NCI-H146 treated with DMSO at 0.1 percent for 48 hours (cell line): ENCODE measurements at regions not wholly inside any gene's neighbourhood (a gene's known extent, or its start where the extent isn't known, plus 50 kb on each side); places are given as distances from the start of the nearest gene placed in this dataset.
"Not testable (repeated sequence)": the region's sequence is repeated elsewhere in the genome, so short reads cannot be mapped to it uniquely, and the experiment has no call there.

ENCODE experiments used
- DNase-seq: peaks from one replicate; lab custom pipeline; 2025; ENCODE audit not compliant: unreplicated experiment; lab: John Stamatoyannopoulos, UW

DNA sequence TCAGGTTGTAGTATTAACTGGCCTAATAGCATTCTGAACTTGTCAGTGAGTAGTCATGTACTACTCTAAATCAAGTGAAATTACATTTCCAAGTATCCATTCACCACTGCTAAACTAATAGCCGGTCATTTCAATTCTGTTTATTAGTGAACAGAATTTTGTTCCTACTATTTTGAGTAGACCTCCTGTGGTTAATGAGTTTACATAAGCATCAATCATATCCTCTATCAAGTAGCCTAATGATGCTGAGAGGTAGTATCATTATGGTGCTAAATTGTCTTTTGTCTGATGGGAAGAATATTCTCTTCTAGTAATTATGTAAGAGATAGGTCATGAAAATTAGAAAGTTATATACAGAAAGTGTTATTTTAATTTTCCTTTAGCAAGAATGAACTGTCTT is 602.8 kb downstream of the KCNT2 start:
- DNase-seq = no peak

GRCh38 chr1:196004388-196004787 is 603.9 kb downstream of the KCNT2 start:
- not testable (repeated sequence) for DNase-seq

- DNase-seq = no peak
These were observed 605.3 kb downstream of the KCNT2 start for GRCh38 chr1:196002906-196003305.

DNA sequence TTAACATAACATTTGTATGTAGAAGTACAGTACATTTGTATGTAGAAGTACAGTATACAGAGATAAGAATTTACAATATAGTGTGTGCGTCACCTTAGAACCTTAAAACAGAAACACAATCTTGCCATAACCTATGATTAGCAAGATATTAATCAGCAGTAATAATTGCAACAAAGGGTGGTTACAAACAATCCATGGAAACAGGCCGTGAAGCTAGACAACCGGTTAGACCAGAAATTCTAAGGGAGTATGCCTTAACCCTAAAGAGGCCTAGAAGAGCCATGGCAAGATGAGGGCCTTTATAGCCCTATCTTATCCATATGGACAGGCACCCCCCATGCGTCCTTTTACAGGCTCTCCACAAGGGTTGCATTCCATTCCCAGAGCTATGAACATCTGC is 605.9 kb downstream of the KCNT2 start:
- not testable (repeated sequence) for DNase-seq

DNA sequence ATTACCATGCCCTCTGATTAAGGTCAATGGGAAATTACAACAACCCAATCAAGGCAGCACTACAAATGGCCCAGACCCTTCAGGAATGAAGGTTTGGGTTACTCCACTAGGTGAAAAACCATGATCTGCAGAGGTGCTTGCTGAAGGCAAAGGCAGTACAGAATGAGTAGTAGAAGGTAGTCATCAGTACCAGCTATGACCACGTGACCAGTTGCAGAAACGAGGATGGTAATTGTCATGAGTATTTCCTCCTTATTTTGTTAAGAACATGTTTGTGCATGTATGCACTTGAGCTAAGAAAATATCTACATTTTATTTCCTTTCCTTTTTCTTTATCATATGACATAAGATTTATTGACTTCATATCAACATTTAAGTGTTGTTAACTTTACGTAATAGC is 607.1 kb downstream of the KCNT2 start:
- DNase-seq = no peak

DNA sequence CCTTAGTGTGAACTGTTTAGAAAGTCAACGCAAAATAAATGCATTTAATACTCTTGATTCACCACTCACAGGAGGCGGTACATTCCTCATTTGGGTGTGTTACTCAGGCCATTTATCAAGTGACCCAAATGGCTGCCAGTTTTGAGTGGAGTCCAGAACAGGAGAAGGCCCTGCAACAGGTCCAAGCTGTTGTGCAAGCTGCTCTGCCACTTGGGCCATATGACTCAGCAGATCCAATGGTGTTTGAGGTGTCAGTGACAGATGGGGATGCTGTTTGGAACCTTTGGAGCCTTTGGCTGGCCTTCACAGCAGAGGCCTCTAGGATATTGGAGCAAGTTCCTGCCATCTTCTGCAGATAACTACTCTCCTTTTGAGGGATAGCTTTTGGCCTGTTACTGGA is 609.2 kb downstream of the KCNT2 start:
- no peak for DNase-seq

GRCh38 chr1:195981448-195982139 is 626.6 kb downstream of the KCNT2 start:
- DNase-seq = no peak

GRCh38 chr1:195979646-195980045 is 628.6 kb downstream of the KCNT2 start:
- DNase-seq = no peak

DNA sequence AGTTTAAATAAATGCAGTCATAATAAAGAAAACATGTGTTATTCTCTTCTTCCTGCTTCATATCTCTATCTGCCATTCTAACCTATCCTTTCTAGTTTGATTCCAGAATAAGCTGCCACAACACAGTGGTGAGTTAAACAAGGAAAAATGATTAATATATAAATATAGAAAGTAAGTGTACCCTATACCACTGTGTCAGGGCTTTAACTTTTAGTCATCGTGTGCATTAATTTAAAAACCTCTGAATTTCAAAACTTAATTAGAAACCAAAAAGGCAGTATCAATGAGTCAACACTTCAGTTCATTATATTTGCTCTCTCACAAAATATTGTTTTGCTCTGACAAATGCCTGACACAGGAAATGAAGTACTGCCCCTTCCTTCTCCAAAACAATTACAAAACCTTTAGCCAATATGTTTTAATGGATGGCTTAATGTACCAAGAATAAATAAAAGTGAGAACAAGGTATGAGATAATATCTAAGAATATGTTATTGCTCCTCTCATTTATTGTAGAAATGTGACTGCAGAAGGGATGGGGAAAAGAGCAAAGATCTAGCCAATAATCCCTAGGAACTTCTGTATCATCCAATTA is 634.8 kb downstream of the KCNT2 start:
- no peak for DNase-seq

- no peak for DNase-seq
These were observed 636.7 kb downstream of the KCNT2 start for GRCh38 chr1:195971589-195971988.

- no peak for DNase-seq
These were observed 638.0 kb downstream of the KCNT2 start for GRCh38 chr1:195970209-195970608.

DNA sequence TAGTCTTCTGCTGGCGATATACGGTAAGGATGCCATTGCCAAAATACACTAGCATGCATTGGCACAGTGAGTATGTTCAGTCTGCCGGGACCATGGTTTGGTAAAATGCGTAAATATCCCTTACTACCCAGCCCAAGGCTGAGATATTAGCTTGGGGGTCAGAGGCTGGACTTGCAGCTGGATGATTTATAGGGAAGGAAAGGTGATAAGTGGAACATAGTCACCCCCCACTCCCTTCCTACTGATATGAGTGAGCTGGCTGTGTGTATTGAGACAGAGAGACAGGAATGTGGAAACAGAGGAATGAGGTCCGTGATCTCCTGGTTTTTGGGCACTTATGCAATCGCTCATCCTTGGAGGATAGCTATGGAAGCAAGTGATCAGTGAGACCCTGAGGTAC is 642.8 kb downstream of the KCNT2 start:
- DNase-seq = no peak

- DNase-seq = no peak
These were observed 643.2 kb downstream of the KCNT2 start for GRCh38 chr1:195965036-195965435.

GRCh38 chr1:195964516-195964915 is 643.7 kb downstream of the KCNT2 start:
- DNase-seq = no peak

- no peak for DNase-seq
These were observed 646.2 kb downstream of the KCNT2 start for GRCh38 chr1:195962051-195962450.

- DNase-seq = no peak
These were observed 647.7 kb downstream of the KCNT2 start for GRCh38 chr1:195960580-195960979.

GRCh38 chr1:195958131-195958530 is 650.1 kb downstream of the KCNT2 start:
- no peak for DNase-seq

DNA sequence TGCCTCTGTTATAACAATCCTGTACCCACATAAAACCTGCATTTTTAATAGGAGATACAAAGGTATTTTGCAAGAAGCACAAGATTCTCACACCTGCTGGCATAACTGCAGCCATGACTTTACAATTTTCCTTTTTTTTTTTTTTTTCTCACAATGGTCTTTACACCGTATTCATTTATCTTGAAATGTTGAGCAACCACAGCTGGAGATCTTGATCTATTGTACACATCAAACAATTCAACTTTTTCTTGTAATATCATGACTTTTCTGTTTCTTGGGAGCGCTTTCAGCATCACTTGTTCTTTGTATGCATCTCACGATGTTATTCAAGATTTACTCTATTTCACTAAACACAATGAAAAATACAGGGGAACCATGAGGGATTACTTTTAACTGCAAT is 651.4 kb downstream of the KCNT2 start:
- no peak for DNase-seq

- DNase-seq = no peak
These were observed 653.4 kb downstream of the KCNT2 start for GRCh38 chr1:195954848-195955247.

DNA sequence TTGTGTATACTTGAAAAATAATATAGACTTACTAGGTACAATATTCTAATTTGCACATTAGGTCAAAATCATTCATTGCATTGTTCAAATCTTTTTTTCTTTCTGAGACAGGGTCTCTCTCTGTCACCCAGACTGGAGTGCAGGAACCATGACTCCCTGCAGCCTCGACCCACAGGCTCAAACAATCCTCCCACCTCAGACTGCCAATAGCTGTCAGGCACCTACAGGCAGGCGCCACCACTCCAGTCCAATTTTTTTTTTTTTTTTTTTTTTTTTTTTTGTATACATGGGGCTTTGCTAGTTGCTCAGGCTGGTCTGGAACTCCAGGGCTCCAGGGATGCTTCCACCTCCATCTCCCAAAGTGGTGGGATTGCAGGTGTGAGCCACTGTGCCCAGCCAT is 656.9 kb downstream of the KCNT2 start:
- DNase-seq = no peak

DNA sequence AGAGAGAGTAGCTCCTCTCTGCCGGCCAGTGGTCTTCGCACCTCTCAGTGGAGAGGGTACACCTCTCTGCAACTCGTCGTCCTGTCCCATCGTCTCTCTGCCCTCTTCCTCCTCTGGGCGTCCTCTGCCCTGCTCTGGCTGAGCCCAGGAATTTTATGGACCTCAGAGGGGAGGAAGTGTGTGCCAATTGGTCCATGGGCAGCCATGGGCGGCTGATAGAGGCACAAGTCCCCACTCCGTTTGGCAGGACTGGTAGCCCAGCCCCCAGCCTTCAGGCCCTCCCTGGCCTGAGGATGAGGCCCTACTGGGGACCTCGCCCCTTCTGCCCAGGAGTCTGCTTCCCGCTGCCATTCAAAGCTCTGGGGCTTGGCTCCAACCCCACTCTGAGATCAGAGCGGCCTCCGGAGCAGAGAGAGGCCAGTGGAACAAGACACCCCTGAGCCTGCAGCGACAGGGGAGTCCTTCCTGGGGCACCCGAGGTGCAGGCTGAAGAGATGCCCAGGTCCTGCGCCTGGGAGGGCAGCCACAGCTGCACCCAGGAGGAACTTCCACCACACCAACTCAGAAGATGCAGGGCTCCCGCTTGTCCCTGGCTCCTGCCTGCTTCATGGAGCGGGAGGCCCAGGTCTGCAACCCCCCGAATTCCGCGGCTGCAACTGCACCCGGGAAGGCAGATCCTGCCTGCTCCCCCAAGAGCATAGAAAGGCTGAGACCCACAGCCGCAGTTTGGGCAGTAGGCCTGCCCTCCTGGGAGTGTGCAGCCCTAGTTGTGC is 659.9 kb downstream of the KCNT2 start:
- no peak for DNase-seq

- DNase-seq = no peak
These were observed 661.7 kb downstream of the KCNT2 start for GRCh38 chr1:195946500-195946899.
